Choroid plexus epithelial cell (primary cell): ENCODE measurements at regions not wholly inside any gene's neighbourhood (a gene's known extent, or its start where the extent isn't known, plus 50 kb on each side); places are given as distances from the start of the nearest gene placed in this dataset.

Experiments
- DNase-seq: peaks from one replicate; pipeline ENCODE4 v3.0.0-alpha.2; 2010; ENCODE audit warnings: low read depth
- H3K4me3 ChIP-seq: 2 replicates; pipeline ENCODE4 v1.5.1; 2011; ENCODE audit warnings: low read depth, mild to moderate bottlenecking, control low read depth, low read length, moderate library complexity
- TF ChIP-seq, protein P1 (sequence below): conservative IDR thresholded peaks from 2 replicates; pipeline ENCODE4 v1.5.1; 2011; ENCODE audit warnings: low read depth, mild to moderate bottlenecking, control low read depth, inconsistent platforms, low read length, moderate library complexity

DNA sequence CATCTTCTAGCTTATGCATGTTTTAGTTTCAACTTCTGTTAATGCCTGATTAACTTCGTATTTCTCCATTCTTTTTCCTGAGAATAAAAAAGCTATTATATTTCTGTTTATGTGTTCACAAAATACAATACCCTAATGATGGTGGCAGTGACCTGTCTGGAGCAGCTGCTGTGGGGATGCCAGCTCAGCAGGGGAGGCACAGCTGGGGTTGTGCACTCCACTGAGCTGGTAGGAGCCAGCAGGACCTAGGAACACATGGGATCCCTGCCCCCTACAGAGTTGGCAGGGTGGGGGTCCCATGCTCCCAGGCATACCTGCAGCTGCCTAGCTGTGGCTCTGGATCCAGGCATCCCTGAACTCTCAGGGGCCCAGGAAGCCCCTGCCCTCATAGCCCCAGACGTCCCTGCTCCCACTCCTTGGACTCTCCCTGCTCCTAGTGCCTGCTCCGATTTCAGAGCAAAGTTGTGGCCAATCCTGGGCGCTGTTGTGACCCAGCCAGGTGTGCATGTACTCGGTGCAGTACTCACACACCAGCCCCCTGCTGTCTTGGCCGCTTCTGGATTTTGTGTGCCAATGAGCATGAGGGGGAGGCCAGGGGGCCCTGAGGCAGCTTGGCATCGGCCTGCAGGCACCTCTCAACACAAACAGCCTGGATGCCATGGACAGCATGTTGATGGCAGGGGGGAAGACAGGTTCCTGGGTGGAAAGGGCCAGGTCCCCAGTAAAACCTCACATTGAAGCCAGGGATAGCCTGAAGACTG, 546.0 kb downstream of the ZNF804A start:
- TF ChIP-seq, protein P1, sequence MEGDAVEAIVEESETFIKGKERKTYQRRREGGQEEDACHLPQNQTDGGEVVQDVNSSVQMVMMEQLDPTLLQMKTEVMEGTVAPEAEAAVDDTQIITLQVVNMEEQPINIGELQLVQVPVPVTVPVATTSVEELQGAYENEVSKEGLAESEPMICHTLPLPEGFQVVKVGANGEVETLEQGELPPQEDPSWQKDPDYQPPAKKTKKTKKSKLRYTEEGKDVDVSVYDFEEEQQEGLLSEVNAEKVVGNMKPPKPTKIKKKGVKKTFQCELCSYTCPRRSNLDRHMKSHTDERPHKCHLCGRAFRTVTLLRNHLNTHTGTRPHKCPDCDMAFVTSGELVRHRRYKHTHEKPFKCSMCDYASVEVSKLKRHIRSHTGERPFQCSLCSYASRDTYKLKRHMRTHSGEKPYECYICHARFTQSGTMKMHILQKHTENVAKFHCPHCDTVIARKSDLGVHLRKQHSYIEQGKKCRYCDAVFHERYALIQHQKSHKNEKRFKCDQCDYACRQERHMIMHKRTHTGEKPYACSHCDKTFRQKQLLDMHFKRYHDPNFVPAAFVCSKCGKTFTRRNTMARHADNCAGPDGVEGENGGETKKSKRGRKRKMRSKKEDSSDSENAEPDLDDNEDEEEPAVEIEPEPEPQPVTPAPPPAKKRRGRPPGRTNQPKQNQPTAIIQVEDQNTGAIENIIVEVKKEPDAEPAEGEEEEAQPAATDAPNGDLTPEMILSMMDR = no peak
- DNase-seq = no peak
- H3K4me3 ChIP-seq = no peak overlapping the region

DNA sequence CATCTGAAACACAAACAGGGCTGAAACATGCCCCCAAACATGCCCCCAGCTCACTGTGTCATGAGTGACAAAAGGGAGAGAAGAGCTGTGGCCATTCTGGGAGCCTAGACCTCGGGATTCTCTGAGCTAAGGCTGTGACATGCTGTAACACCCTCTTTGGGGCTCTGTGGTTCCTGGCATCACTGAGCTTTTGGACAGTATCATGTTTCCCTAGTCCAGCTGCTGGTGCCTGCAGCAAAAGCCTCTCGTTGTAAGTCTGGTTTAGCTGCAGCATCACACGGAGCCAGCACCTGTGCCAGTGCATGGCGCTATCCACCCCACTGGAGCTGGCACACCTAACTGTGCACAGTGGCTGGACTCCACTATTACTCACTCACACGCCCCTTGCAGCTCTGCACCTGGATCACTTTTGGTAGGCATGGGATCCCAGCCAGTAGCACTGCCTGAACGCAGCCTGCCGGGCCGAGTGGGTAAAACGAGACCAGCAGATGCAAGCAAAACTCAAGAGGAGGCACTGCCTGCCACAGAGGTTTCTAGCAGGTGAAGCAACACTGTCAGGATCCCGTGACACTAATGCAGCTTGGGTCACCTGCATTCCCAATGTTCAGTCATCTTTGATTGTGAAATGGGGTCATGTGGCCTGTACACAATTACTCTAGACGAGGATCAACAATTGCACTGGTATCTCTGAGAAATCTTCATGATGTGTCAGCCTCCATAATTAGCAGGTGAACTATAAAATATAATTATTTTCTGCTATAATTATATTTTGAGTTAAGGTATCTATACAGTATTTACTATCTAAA, 547.2 kb downstream of the ZNF804A start:
- H3K4me3 ChIP-seq = no peak overlapping the region
- DNase-seq = no peak
- TF ChIP-seq, protein P1 = no peak

GRCh38 chr2:185147361-185147760, 549.0 kb downstream of the ZNF804A start:
- no peak overlapping the region for H3K4me3 ChIP-seq
- TF ChIP-seq, protein P1 = no peak
- DNase-seq = no peak

- no peak overlapping the region for H3K4me3 ChIP-seq
- TF ChIP-seq, protein P1 = no peak
- no peak for DNase-seq
These were observed 553.9 kb downstream of the ZNF804A start for GRCh38 chr2:185152186-185152585.

DNA sequence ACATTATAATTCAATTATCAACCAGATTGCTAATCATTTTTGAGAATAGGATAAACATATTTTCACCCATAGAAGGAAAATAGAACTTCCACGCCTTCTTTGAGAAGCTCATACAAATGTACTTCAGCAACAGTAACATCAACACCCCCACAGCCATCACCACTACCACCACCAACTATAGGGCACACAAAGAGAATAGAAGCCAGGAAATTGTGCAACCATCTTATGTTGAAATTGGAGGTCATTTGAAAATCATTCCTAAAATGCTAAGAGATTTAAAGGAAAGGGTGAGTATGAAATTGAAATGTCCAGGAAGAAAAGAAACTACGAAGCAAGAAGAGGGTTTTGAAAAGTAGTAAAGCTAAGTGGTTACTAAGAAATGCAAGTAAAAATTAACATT, 563.4 kb downstream of the ZNF804A start:
- DNase-seq = no peak
- TF ChIP-seq, protein P1 = no peak
- no peak overlapping the region for H3K4me3 ChIP-seq

DNA sequence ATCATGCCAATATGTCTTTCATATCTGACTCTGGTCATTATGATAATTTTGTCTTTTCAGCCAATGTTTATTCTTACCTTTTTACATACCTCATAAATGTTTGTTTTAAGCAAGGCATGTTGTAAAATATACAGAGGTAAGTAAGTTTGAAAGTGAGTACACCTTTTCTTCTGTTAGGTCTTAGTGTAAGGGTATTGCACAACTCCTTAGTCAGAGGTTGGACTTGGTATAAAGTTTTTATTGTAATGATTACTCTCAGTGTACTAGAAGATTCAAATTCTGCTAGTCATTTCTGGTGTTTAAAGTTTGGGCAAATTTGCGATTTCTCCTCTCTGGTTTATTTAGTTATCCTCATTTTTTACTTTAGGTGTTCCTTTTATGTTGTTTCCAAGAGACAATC, 564.3 kb upstream of the FSIP2 start:
- no peak overlapping the region for H3K4me3 ChIP-seq
- TF ChIP-seq, protein P1 = no peak
- no peak for DNase-seq

- no peak for DNase-seq
- TF ChIP-seq, protein P1 = no peak
- H3K4me3 ChIP-seq = no peak overlapping the region
These were observed 558.9 kb upstream of the FSIP2 start for GRCh38 chr2:185179743-185180142.
